Omental fat pad (tissue), 3 donors: ENCODE measurements at regions not wholly inside any gene's neighbourhood (a gene's known extent, or its start where the extent isn't known, plus 50 kb on each side); places are given as distances from the start of the nearest gene placed in this dataset.

Source experiments
- ATAC-seq: fragments of 150-250 bp; one replicate; pipeline ENCODE4 v1.9.1; 2016; ENCODE audit warnings: mild to moderate bottlenecking, moderate library complexity; ENCODE audit not compliant: low FRiP score
- DNase-seq: peaks from one replicate; pipeline ENCODE4 v3.0.0-alpha.2; 2019; ENCODE audit warnings: low spot score
- CTCF ChIP-seq, 3 donors: fragments of 450-650 bp; IDR thresholded peaks; one replicate each; pipeline ENCODE4 v1.5.1; 2016 to 2017; ENCODE audit warnings: antibody characterized with exemption in 3 of 3, mild to moderate bottlenecking in 3 of 3, moderate library complexity in 2 of 3

- ATAC-seq (no peak), DNase-seq (no peak)
- no peak for TF ChIP-seq CTCF (IDR thresholded peaks at IDR 0.05)
Observed at GRCh38 chr2:117056376-117056748, 758.1 kb upstream of the DDX18 start.

GRCh38 chr2:117057016-117057415 lies 757.5 kb upstream of the DDX18 start:
- no peak for ATAC-seq
- TF ChIP-seq CTCF (IDR thresholded peaks at IDR 0.05), result no peak
- no peak for DNase-seq

GRCh38 chr2:117058366-117058765 lies 756.1 kb upstream of the DDX18 start:
- no peak for DNase-seq
- TF ChIP-seq CTCF (IDR thresholded peaks at IDR 0.05), result no peak
- no peak for ATAC-seq

- DNase-seq (no peak), ATAC-seq (no peak)
- TF ChIP-seq CTCF (IDR thresholded peaks at IDR 0.05), result no peak
Observed at GRCh38 chr2:117064021-117064420, 750.5 kb upstream of the DDX18 start.

- ATAC-seq (no peak), DNase-seq (no peak)
- no peak for TF ChIP-seq CTCF (IDR thresholded peaks at IDR 0.05)
Observed at GRCh38 chr2:117065912-117066311, 748.6 kb upstream of the DDX18 start.

GRCh38 chr2:117067900-117068299 lies 746.6 kb upstream of the DDX18 start:
- DNase-seq (no peak), ATAC-seq (no peak)
- no peak for TF ChIP-seq CTCF (IDR thresholded peaks at IDR 0.05)

- ATAC-seq (no peak), DNase-seq (no peak)
- TF ChIP-seq CTCF (IDR thresholded peaks at IDR 0.05), result no peak
Observed at GRCh38 chr2:117068371-117068770, 746.1 kb upstream of the DDX18 start.
